Fibroblast of mammary gland (primary cell): ENCODE measurements at regions not wholly inside any gene's neighbourhood (a gene's known extent, or its start where the extent isn't known, plus 50 kb on each side); places are given as distances from the start of the nearest gene placed in this dataset.

Source experiments
- DNase-seq: peaks from one replicate; pipeline ENCODE4 v3.0.0-alpha.2; 2010; ENCODE audit warnings: low read depth
- H3K4me3 ChIP-seq: 2 replicates; pipeline ENCODE4 v1.5.1; 2011; ENCODE audit warnings: low read depth, mild to moderate bottlenecking, low read length, moderate library complexity; ENCODE audit not compliant: control insufficient read depth
- CTCF ChIP-seq: conservative IDR thresholded peaks from 2 replicates; pipeline ENCODE4 v1.5.1; 2011; ENCODE audit warnings: low read depth, low read length, inconsistent platforms; ENCODE audit not compliant: control insufficient read depth, insufficient read depth

- TF ChIP-seq CTCF: no peak
- DNase-seq: peak; percentile 96
- H3K4me3 ChIP-seq: no peak overlapping the region
Measured at GRCh38 chr9:105064248-105065097, 136.5 kb upstream of the ABCA1 start.

- no peak overlapping the region for H3K4me3 ChIP-seq
- TF ChIP-seq CTCF: no peak
- no peak for DNase-seq
Measured at GRCh38 chr9:105065098-105066088, 137.4 kb upstream of the ABCA1 start.

- no peak overlapping the region for H3K4me3 ChIP-seq
- no peak for TF ChIP-seq CTCF
- DNase-seq: no peak
Measured at GRCh38 chr9:105066275-105066865, 138.4 kb upstream of the ABCA1 start.

GRCh38 chr9:105067895-105068580, 140.1 kb upstream of the ABCA1 start:
- TF ChIP-seq CTCF: no peak
- no peak overlapping the region for H3K4me3 ChIP-seq
- DNase-seq: peak; percentile 64

GRCh38 chr9:105069285-105069684, 141.3 kb upstream of the ABCA1 start:
- DNase-seq: no peak
- TF ChIP-seq CTCF: no peak
- no peak overlapping the region for H3K4me3 ChIP-seq

- no peak overlapping the region for H3K4me3 ChIP-seq
- no peak for TF ChIP-seq CTCF
- no peak for DNase-seq
Measured at GRCh38 chr9:105069696-105070095, 141.7 kb upstream of the ABCA1 start.
